ENCODE measurements at regions not wholly inside any gene's neighbourhood (a gene's known extent, or its start where the extent isn't known, plus 50 kb on each side); places are given as distances from the start of the nearest gene placed in this dataset.

- intact Hi-C loops (cut with DNase I): no loop called here
- no peaks in the 10 kb centered on the region for H3K4me1 ChIP-seq
- no peaks in the 10 kb centered on the region for H3K36me3 ChIP-seq
- TF ChIP-seq CTCF (IDR thresholded peaks at IDR 0.05): no peak
- H3K4me3 ChIP-seq: no peak overlapping the region
- H3K27me3 ChIP-seq: no peaks in the 10 kb centered on the region
- ATAC-seq: no peak
- no peak overlapping the region for H3K27ac ChIP-seq
- no peaks in the 10 kb centered on the region for H3K9me3 ChIP-seq
- DNase-seq: no peak
These were observed 673.4 kb downstream of the SLC4A3 start for GRCh38 chr2:220300806-220301205.

GRCh38 chr2:220302756-220303155 lies 675.3 kb downstream of the SLC4A3 start:
- H3K36me3 ChIP-seq: no peaks in the 10 kb centered on the region
- H3K4me3 ChIP-seq: no peak overlapping the region
- ATAC-seq: no peak
- H3K27me3 ChIP-seq: no peaks in the 10 kb centered on the region
- no peak overlapping the region for H3K27ac ChIP-seq
- DNase-seq: no peak
- H3K4me1 ChIP-seq: no peaks in the 10 kb centered on the region
- intact Hi-C loops (cut with DNase I): no loop called here
- TF ChIP-seq CTCF (IDR thresholded peaks at IDR 0.05): no peak
- no peaks in the 10 kb centered on the region for H3K9me3 ChIP-seq

GRCh38 chr2:220309215-220309614 lies 681.8 kb downstream of the SLC4A3 start:
- DNase-seq: no peak
- H3K27me3 ChIP-seq: no peaks in the 10 kb centered on the region
- intact Hi-C loops (cut with DNase I): no loop called here
- H3K4me1 ChIP-seq: no peaks in the 10 kb centered on the region
- H3K9me3 ChIP-seq: no peaks in the 10 kb centered on the region
- no peak for TF ChIP-seq CTCF (IDR thresholded peaks at IDR 0.05)
- H3K4me3 ChIP-seq: no peak overlapping the region
- H3K27ac ChIP-seq: no peak overlapping the region
- H3K36me3 ChIP-seq: no peaks in the 10 kb centered on the region
- no peak for ATAC-seq

- intact Hi-C loops (cut with DNase I): no loop called here
- Histone ChIP-seq H3K9me3 (no peaks in the 10 kb centered on the region), H3K27me3 (no peaks in the 10 kb centered on the region), H3K4me3 (no peak overlapping the region), H3K27ac (no peak overlapping the region), H3K36me3 (no peaks in the 10 kb centered on the region), H3K4me1 (no peaks in the 10 kb centered on the region)
- DNase-seq (no peak), ATAC-seq (no peak)
- TF ChIP-seq CTCF (IDR thresholded peaks at IDR 0.05): no peak
These were observed 683.0 kb downstream of the SLC4A3 start for GRCh38 chr2:220310451-220310861.

- Histone ChIP-seq H3K27ac (no peak overlapping the region), H3K27me3 (no peaks in the 10 kb centered on the region), H3K4me1 (no peaks in the 10 kb centered on the region), H3K9me3 (no peaks in the 10 kb centered on the region), H3K4me3 (no peak overlapping the region), H3K36me3 (no peaks in the 10 kb centered on the region)
- intact Hi-C loops (cut with DNase I): no loop called here
- TF ChIP-seq CTCF (IDR thresholded peaks at IDR 0.05): no peak
- ATAC-seq: no peak
- DNase-seq: no peak
These were observed 687.8 kb downstream of the SLC4A3 start for GRCh38 chr2:220315098-220315823.

GRCh38 chr2:220318037-220318436 lies 690.6 kb downstream of the SLC4A3 start:
- no peak for TF ChIP-seq CTCF (IDR thresholded peaks at IDR 0.05)

More at GRCh38 chr2:220318037-220318436, 690.6 kb downstream of the SLC4A3 start:
- DNase-seq: no peak
- H3K9me3 ChIP-seq: no peaks in the 10 kb centered on the region
- intact Hi-C loops (cut with DNase I): no loop called here
- no peaks in the 10 kb centered on the region for H3K27me3 ChIP-seq
- H3K36me3 ChIP-seq: no peaks in the 10 kb centered on the region
- H3K27ac ChIP-seq: no peak overlapping the region
- ATAC-seq: no peak
- no peaks in the 10 kb centered on the region for H3K4me1 ChIP-seq
- no peak overlapping the region for H3K4me3 ChIP-seq

Data from upper lobe of right lung (tissue), 1 donor.